ELF-1 (cell line): ENCODE measurements at regions not wholly inside any gene's neighbourhood (a gene's known extent, or its start where the extent isn't known, plus 50 kb on each side); places are given as distances from the start of the nearest gene placed in this dataset.

Source experiments
- DNase-seq: peaks from one replicate; pipeline ENCODE4 v3.0.0-alpha.2; 2016; ENCODE audit warnings: low read depth, low spot score

DNA sequence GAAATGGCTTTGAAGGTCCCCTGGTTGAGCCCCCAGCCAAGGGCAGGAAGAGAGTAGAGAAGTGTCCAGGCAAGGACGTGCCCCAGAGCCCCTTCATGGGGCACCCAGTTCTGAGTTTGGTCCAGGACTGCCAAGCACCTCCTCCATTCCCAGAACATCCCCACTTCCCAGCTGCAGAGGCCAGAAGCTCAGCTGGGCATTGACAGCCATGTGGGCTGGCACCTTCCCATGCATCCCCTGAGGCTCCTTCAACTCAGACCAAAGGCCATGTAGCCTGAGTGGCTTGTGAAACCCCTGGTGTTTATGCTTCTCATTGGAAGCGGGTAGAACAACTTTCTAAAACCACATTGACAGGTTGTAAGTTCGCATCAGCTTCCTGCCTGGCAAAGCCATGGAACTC is 789.6 kb downstream of the TBC1D22A start:
- DNase-seq, result no peak

DNA sequence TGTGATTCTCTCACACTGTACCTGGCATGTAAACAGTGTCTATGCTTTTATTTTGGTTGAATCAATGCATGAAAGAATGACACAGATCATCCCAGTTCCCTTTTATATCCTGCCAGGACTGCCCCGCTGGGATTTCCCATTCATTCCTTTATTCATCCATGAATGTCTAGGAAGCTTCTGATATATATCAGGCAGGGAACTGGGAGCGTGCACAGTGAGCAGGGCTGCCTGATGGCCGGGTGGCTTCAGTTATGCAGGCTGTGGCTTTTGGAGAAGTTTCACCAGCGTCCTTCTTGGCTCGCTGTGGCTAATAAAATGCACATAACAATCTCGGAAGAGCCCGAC is 789.0 kb downstream of the TBC1D22A start:
- no peak for DNase-seq

DNA sequence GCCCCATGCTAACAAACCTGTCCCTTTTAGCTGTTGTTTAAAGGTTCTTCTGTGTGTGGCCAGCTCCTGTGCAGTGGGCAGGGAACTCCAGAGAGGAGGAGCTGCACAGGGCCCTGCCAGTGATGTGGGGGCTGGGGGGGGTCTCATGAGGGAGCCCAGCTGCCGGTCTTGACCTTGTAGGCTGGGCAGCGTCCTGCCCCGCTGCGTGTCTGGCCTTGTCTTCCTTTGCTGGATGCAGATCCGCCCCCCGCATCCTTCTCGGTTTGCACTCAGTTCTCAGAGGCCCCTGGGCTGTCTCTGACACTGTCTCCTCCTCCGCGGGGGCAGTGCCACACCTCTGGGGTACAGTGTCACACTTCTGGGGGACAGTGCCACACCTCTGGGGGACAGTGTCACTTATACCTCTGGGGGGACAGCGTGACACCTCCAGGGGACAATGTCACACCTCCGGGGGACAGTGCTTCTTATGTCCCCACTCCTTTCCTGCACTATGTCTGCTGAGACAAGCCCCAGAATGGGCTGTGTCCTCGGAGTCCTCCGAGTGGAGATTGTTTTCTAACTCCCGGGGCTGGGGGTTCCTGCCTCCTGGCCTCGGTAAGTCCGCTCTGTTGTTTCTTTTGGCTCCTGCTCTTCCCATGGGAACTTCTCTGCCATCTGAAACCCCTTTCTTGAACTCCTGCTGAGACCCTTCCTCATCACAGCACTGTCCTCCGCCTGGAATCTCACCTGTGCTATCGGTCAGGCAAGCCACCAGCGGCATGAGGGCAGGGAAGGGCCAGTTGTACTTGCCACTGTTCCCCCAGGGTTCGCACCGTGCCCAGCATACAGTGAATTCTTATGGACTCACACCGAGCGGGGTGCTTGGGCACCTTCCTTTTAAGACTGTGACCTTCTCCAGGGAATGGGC is 788.3 kb downstream of the TBC1D22A start:
- DNase-seq, result no peak

DNA sequence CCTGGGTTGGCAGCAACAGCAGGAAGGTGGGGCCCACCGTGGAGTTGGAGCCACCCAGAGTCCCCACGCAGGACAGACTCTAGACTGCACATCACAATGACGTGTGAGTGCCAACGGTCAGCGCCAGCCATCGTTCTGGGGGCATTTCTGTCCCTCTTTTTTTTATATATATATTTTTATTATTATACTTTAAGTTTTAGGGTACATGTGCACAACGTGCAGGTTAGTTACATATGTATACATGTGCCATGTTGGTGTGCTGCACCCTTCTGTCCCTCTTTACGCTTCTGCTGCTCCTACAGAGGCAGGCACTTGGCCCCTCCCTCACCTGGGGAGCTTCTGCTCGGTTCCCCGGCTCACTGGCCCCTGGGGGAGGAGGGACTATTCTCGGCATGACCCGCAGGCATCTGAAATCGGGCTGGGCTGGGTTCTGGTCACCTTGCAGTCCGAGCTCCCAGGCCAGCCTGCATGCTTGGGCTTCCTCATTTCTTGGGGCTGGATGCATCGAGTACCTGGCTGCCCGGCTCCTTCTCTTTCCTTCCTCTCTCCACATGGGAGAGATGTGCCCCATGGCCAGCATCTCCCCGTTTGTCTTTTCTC is 787.4 kb downstream of the TBC1D22A start:
- DNase-seq, result peak; percentile 27

DNA sequence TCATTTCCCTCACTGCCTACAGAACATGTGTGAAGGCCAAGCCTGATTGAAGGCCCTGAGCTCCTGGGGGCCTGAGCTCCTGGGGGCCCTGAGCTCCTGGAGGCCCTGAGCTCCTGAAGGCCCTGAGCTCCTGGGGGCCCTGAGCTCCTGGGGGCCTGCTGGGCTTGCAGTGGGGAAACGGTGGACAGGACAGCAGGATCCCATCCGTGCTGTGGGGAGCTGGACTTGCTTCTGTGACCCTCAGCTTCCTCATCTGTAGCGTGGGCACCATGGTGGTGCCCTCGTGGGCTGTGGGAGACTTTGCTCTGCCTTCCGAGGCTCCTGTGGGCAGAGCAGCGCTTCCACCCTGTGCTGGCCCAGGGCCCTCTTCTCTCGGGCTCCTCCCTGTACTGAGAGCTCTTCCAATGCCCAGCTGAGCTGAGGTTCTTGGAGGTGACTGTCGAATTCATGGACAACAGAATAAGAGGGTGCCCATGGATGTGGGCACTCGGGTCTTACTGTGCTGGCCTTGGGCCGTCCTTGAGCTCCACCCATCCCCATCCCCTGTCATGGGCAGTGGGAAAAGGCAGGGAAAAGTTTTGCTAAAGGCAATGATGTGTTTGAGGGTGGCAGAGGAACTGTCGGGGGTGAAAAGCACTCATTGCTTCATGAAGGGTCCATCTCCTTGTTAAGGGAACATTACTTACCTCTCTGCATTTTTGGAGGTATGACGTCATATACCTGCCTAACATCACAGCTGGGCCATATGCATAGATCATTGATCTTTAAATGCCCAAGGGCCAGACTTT is 786.7 kb downstream of the TBC1D22A start:
- no peak for DNase-seq

DNA sequence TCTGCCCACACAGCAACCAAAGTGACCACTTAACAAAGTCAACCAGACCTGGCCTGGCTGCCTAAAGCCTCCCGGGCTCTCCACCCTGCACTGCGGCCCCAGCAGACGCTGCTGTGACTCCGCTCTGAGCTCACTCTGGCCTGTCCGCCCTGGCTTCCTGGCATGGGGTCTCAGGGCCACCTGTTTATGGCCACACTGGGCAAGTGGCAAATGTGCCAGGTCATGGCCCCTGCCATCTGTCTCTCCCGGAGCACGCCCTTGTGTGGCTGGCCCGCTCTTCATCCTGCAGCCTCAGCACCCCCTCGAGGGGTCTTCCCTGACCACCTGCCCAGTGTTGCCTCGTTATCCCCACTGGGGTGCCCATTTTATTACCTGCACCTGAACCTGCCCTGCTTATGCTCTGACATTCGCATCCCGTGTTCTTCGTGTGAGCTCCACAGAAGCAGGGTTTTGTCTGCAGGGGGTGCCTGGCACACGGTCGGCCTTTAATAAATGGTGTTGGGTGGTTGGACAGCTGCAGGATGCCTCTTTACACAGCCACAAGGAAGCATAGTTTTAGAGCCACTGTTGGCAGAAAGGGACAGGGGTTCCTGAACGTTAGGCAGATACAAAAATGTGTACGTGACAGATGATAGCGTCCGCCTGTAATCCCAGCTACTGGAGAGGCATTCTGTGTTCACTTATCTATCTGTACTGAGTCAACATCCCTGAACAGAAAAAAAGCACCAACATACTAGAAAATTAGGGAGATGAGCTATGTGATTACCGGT is 785.6 kb downstream of the TBC1D22A start:
- DNase-seq, result no peak

DNA sequence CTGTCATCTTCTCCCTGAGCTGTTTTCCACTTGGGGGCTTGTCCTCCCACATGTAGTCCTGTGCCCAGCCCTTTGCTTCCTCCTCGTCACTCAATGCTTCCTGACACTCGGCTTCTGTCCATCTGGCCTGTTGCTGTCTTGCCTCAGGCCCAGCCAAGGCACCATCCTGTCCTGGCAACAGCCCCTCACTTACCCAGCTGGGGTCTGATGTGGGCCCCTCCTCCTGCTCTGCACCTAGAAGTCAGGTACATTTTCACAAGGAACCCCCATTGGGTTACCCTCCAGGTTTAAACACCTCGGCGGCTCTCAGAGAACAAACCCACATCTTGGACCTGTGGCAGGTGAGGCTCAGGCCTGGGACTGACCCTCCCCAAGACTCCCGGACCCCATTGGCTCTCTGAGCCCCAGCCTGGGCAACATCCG is 784.8 kb downstream of the TBC1D22A start:
- DNase-seq, result no peak

DNA sequence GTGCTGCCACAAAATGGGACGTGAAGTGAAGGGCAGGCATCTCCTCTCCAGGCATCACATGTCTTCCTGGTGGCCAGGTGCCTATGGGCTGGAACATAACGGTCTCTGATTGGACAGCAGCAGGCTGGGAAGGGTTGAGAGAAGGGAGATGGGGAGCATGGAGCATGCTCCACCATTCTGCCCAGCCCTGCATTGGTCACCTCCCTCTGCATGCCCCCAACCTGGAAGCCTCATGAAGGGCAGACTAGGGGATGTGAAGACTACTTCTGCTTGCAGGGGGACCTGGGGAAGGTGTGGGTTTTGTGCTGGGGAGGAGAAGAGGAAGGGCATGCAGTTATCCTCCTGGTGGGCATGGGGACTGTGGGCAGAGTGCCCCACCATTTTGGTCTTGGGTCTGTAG is 782.2 kb downstream of the TBC1D22A start:
- no peak for DNase-seq

DNA sequence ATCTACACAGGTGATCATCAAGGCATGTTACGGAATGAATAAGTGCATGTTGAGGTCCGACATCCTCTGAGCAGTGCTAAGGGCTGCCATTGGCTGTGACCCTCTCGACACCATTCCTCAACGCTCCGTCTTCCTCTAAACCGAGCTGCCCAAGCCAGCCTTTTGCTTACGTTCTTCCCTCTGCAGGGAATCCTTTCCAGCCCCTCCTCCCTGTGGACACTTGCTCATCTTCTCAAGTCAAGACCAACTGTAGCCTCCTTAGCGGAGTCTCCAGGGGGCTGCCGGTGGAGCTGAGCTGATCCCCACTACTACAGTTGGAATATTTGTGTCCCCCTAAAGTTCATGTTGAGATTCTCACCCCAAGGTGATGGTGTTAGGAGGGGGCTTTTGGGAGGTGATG is 781.0 kb downstream of the TBC1D22A start:
- no peak for DNase-seq

DNA sequence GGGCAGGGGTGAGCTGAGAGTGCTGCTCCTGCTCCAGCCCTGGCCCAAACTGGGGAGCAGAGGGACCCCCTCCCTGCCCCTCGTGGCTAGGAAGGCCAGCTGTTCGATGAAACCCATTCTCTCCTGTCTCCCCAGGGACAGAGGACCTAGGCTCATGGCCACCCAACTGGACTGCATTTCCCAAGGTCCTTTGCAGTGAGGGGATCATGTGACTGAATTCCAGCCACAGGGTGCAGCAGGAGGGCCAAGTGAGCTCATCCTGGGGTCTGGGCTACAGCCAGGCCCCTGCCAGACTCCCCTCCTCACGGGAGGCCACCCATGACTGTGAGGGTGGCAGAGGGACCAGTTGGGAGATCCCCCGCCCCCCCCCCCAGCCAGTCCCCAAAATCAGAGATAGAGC is 777.6 kb downstream of the TBC1D22A start:
- no peak for DNase-seq

DNA sequence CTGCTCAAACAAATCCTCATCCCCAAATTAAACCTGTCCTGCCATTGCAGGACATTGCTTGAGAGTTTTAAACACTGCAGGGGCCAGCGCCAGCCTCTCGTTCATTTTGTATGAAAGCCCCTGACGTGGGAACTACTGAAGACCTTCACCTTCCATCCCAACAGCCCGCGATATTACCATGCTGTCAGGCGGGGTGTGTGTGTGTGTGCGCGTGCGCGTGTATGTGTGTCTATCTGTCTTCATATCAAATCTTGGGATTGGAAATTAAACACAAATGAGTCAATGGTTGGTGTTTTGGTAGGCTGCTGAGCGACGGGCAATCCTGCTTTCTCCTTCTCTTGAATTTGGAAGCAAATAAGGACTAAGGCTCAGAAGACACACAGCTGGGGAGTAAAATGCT is 776.9 kb downstream of the TBC1D22A start:
- DNase-seq, result no peak

DNA sequence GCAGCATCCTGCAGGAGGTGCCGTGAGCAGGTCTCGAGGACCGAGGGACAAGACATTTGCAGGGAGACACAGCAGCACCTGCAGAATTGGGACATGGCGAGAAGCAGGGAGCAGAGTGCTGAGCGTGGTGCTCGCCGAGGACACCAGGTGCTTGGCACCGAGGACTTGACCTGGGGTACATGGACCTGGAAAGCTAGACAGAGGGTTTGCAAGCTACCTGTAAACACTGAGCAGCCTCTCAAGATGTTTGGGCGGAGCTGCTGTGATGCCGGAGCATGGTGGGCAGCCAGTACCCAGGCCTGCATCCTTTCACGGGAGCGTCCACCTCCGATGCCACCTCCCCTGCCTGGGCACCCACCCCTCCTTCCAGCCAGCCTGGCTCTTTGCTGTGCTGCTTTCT is 773.2 kb downstream of the TBC1D22A start:
- DNase-seq, result no peak

DNA sequence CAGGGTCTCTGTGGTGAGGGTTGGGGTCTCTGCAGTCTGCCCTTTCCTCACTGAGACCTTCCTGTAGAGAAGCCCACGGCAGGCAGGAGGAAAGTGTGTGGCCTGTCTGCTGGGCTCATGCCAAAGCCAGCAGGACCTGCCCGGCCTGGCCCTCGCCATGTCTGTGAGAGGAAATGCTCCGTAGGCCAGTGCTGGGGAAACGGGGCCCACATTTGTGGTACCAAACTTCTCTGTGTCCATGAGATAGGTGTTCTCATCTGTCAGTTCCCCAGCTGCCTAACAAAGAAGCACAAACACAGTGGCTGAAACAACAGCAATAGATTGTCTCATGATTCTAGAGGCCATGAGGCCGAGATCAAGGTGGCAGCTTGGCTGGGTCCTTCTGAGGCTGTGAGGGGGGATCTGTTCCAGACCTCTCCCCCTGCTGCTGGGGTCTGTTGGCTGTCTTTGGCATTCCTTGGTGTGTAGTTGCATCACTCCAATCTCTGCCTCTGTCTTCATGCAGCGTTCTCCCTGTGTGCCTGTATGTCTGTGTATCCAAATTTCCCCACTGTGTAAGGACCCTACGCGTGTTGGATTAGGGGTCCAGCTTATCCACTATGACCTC is 772.5 kb downstream of the TBC1D22A start:
- DNase-seq, result no peak

DNA sequence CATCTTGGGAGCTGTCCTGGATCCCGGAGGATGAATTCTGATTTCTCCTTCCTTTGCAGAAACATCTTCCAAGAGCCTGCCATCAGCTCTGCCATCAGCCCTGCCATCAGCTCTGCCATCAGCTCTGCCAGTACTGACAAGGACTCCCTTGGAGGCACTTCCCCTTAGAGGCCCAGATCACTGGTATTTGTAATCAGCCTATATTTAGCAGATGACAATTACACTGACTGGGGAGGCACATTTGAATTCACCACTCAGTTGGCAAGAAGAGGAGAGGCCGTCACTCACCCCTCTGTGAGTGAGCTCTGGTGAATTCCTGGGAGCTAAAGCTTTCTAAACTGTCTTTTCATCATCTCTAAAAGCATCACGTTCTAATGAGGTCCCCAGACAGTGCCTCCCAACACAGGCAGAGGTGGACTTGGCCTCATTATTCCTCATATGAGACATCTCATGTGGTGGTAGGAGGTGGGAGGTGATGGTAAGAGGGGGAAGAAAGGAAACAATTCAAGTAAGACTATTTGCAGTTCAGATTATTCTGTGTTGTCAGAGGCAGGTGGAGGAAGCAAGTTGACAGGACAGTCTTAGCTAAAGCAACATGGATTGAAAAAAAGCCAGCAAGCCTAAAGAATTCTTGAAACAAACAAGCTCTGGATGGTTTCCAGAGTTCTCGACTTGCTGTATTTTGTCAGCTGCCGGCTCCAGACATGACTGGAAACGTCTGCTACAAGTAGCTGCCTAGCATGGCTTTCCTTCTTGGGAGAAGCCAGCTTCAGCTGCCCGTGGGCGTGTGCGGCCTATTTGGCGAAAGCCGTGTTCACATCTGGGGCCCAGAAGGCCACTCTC is 771.7 kb downstream of the TBC1D22A start:
- DNase-seq, result no peak

DNA sequence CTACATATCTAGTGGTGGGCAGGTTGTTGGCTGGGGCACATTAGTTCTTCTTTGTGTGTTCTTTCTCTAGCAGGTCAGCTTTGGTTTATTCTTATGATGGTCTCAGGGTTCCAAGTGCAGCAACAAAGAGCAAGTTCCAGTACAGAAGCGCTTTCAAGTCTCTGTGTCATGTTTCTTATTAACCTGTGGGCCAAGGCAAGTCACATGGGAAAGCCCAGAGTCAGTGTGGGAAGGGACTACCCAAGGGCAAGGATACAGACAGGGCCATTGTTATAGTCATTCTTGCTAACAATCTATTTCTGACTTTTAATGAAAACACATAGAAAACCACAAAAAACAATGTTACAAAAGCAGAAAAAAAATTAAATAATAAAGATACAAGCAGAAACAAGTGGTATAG is 754.6 kb downstream of the TBC1D22A start:
- DNase-seq, result no peak

DNA sequence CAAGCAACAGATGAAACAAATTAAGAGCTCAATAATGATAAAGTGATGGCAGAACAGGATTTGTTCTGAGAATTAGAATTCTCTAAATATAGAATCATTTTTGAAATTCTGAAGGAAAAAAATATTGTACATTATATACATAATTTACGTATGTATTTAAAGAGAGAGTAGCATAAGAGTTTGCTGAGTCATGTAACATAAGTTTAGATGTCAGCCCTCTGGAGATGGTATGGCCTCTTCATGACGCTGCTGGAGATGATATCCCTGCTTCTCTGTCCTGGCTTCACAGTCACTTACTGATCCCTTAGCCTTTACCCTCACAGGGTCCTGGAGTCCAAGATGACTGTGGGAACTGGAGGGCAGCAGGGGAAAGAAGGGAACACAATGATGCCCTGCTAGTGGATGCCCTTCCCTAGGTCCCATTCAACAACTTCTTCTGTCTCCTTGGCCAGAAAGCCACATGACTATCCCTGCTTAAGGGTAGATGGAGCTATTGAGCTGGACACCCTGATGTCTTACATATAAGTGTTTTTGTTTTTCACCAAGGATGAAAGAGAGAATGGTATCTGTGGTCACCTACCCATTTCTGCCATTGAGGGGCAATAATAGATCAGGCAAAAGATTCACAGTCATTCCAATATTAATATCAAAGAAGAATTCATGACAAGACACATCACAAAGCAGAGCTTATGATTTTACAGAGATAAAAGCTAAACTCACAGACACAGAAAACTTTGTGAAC is 753.1 kb downstream of the TBC1D22A start:
- no peak for DNase-seq

DNA sequence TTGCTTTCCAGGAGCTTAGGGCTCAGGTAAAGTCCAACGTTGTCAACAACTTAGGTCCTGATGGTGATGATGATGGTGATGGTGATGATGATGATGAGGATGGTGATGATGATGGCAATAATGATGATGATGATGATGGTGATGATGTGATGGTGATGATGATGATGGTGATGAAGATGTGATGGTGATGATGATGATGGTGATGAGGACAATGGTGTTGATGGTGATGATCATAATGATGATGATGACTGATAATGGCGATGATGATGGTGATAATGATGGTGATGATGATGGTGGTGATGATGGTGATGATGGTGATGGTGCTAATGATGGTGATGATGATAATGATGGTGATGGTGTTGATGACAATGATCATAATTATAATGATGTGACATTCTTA is 750.2 kb downstream of the TBC1D22A start:
- DNase-seq, result no peak

DNA sequence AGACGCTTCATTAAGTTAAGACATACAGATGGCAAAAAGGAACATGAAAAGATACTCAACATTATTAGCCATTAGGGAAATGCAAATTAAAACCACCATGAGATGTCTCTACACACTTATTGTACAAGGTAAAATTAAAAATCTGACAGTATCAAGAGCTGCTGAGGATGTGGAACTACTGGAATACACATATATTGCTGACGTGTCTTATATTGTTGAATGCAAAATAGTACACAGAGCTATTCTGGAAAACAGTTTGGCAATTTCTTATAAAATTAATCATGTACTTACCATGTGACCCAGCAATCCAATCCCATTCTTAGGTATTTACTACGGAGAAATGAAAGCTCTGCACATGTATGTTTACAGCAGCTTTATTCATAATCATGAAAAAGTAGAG is 742.5 kb downstream of the TBC1D22A start:
- no peak for DNase-seq

DNA sequence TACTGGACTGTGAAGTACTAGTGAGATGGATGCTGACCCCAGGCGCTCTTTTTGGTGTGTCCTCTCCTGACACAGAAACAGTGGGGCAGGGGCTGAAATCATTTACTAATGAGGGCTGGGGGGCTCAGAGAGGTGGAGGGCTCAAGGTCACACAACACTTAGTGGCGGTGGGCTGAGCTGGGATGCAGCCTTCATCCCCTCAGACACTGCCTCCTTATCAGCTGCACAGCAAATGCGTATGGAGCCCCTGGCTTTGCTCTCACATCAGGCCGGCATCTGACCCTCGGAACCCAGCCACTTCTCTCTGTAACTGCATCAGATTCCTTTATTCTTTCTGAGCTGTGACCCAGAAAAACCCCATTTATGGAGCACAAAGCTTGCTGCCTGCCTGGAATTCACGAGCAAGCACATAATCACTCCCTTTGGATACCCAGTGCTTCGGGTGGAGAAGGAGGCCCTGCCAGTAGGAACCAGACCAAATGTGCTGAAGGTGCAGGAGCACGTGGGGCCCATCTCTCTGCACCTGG is 736.6 kb downstream of the TBC1D22A start:
- DNase-seq, result no peak

DNA sequence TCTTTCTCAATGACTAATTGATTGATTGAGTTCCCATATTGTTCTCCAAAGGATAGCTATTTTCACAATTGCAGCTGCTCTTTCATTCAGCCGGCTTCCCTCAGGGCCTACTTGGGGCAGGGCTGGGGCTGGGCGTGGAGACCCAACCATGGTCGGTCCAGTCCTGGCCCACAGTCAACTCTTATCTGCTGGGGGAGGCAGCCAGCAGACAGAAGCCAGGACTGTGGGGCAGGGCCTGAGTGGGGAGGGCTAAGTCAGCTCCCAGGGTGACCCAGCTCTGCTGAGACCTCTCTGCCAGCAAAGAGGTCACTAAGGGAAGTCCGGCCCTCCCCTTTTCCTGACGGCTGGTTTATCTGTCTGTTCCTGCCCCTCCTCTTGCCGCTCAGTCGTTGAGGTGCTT is 735.2 kb downstream of the TBC1D22A start:
- no peak for DNase-seq
